Stimulated activated CD4-positive, alpha-beta T cell treated with anti-CD3 and anti-CD28 coated beads, Interleukin-12 subunit alpha, Interleukin-12 subunit beta, amount 100 ng/mL, for 4 hours (primary cell): ENCODE measurements at regions not wholly inside any gene's neighbourhood (a gene's known extent, or its start where the extent isn't known, plus 50 kb on each side); places are given as distances from the start of the nearest gene placed in this dataset.
"Not testable (repeated sequence)": the region's sequence is repeated elsewhere in the genome, so short reads cannot be mapped to it uniquely, and the experiment has no call there.

ENCODE experiments used
- DNase-seq: peaks from one replicate; pipeline ENCODE4 v3.0.0-alpha.2; 2020

DNA sequence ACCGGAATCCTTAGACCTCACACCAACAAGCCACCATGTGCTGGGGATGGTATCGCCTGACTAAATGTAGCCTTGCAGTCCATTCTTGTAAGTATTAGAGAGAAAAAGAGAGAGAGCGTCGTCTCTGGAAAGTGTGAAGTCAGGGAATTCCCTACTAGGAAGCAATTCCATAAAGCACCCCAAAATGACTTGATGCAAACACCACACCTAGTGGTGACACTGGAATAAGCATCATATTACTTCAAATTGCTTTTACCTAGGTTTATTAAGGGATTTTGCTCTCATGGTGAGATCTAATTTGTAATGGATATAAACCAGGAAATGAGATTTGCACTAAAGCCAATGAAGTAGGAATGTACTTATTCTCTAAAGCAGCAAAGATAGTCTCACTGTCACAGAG is 111.4 kb upstream of the METTL9 start:
- DNase-seq, result not testable (repeated sequence)

DNA sequence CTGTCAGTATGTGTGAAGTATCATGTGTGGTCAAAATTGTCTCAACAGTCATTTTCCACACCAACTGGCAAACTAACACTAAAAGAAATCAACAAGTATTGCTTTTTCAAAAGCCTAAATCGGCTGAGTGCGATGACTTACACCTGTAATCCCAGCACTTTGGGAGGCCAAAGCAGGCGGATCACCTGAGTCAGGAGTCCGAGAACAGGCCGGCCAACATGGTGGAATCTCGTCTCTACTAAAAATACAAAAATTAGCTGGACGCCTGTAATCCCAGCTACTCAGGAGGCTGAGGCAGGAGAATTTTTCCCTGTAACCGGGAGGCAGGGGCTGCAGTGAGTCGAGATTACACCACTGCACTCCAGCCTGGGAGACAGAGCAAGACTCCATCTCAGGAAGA is 100.3 kb upstream of the METTL9 start:
- not testable (repeated sequence) for DNase-seq

GRCh38 chr16:21501223-21501868 is 98.0 kb upstream of the METTL9 start:
- peak; percentile 56 for DNase-seq

- DNase-seq, result peak; percentile 83
Observed at GRCh38 chr16:21501869-21502667, 97.3 kb upstream of the METTL9 start.

DNA sequence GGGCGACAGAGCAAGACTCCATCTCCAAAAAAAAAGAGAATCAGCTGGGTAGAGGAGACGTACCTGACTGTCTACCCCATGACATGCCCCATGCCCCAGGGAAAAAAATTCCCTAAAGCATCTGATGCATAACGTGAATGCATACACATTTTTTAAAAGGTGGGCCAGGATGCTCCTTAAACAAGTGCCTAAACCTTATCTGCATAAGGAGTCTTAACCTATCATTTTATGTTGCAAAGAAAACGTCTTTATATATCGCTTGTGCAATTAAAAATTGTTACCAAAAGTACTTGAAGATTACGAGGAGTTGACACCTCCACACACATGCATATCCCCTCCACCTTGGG is 95.8 kb upstream of the METTL9 start:
- DNase-seq, result not testable (repeated sequence)

GRCh38 chr16:21503941-21504832 is 95.2 kb upstream of the METTL9 start:
- DNase-seq, result not testable (repeated sequence)

DNA sequence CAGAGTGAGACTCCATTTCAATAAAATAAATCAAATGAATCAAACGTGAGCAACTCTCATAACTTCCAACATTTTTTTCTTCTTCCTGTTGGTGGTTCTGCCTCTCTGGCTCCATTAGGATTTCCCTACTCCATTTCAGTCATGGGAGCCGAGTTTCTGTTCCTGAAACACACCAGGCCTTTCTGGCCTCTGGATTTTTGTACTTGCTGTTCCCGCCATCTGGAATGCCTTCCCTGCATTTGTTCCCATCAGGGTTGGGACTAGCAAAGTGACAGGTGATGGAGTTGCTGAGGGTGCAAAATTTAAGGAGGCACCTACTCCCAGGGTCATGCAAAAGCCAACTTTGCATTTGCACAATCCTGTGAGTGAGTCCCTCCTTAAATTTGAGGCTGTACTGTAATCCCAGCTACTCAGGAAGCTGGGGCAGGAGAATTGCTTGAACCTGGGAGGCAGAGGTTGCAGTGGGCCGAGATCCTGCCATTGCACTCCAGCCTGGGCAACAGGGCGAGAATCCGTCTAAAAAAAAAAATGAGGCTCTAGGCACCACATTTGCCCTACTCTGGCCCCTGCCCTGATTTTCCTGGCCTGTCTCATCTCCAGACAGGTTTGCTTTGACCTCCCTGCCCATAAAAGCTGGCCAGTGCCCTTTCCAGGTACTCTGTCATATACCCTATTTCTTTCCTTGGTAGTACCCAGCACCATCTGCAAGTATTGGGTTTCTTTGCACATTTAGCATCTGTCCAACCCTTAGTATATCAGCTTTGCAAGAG is 93.4 kb upstream of the METTL9 start:
- not testable (repeated sequence) for DNase-seq

DNA sequence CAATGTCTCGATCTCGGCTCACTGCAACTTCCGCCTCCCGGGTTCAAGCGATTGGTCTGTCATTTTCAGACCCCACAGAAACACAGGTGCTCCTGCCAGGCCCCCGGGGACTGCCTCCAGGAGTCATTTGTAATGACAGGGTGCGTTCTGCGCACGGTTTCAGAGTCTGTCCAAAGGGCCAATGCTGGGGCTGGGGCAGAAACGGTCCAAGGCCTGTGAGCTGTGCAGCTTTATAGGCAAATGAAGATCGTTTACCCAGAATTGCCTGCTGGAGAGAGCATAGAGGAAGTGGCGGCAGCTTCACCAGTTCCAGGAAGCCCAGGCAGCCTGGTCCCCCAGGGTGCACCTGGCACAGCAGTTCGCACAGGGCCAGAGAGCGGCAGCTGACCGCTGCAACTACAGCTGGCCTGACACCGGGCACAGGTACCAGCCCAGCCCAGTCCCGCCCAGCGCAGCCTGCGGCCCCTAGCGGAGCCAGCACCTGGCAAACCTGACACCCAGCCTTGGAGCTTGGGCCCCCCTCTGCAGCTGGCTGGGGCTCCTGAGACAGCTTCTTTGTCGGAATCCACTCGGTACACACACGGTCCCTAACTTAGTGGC is 92.4 kb upstream of the METTL9 start:
- DNase-seq, result not testable (repeated sequence)

- DNase-seq, result not testable (repeated sequence)
Observed at GRCh38 chr16:21507631-21508305, 91.6 kb upstream of the METTL9 start.

- not testable (repeated sequence) for DNase-seq
Observed at GRCh38 chr16:21508661-21509436, 90.5 kb upstream of the METTL9 start.

- DNase-seq, result not testable (repeated sequence)
Observed at GRCh38 chr16:21509437-21510086, 89.8 kb upstream of the METTL9 start.

DNA sequence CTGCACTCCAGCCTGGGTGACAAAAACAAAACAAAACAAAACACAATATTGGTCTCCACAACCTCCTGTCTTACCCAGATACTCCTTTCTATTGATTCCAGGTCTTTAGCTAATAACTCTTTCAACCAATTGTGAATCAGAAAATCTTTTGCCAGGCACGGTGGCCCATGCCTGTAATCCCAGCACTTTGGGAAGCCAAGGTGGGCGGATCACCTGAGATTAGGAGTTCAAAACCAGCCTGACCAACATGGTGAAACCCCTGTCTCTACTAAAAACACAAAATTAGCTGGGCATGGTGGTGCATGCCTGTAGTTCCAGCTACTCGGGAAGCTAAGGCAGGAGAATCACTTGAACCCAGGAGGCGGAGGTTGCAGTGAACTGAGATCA is 88.5 kb upstream of the METTL9 start:
- not testable (repeated sequence) for DNase-seq

- DNase-seq, result not testable (repeated sequence)
Observed at GRCh38 chr16:21511315-21512210, 87.8 kb upstream of the METTL9 start.

DNA sequence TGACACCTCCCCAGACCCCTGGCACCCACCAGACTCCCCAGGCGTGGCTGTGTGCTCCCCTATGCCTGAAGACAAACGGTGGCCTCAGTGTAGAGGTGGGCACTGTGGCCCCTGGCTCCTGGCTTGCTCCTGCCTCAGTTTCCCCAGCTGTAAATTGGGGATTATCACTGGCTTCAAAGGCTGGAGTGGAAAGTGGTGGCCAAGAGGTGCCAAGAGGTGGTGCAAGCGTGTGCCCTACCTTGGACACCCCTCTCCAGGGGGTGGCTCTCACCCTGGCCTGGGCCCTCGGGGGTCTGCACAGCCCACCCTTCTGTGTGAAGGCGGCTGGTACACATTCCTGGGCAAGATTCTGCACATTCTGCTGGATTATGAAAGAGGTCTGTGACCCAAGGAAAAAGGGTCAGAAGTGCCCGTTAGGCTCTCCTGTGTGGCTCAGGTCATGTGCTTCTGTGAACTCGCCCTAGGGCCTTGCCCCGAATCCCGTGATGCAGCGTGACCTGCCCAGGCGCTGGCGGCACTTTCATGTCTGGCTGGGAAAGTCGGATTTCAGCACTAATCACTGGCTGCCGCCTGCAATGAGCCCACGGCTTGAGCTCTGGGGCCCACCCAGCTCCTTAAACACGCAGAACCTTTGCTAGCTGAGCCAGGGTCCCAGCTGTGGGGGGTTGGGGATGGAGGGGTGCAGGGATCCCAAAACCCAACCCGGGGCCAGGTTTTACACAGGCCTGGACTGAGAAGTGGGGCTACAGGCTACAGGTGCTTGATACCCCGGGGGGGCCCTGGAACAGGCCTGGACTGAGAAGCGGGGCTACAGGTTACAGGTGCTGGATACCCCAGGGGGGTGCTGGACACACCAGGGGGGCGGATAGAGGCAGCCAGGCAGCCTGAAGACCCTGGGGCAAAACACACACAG is 86.8 kb upstream of the METTL9 start:
- not testable (repeated sequence) for DNase-seq

DNA sequence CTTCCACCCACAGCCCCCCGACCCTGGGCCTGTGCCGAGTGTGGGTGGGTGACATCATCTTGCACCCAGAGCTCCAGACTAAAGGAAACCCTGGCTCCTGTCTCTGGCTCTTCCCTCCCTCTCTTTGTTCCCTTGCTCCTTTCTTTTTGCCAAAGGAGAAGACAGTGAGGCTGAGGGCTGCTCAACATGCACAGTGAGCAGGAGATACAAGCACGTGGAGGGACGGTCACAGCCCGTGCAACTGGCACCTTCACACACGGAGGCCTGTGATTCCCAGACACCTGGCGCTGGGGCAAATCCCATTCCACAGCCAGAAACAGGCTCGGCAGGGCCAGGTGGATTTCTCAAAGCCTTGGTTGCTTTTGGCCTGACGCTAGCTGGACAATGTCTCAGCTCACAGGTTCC is 86.0 kb upstream of the METTL9 start:
- not testable (repeated sequence) for DNase-seq

- DNase-seq, result not testable (repeated sequence)
Observed at GRCh38 chr16:21513812-21514473, 85.4 kb upstream of the METTL9 start.

DNA sequence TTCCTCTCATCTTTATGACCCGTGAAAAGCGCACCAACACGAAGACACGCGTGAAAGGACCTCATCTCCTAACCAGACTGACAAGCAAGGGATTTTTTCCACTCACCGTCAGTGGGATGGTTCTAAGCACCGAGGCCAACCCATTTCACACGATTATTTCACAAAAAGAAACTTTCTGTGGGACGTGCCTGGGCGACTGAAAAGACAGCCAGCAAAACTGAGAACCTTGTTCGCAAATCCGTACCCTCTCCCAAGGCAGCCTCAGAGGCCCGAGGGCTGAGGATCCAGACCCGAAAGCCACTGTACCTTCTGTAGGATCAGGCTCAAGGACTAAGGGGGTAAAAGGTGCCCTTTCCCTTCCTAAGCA is 84.9 kb upstream of the METTL9 start:
- DNase-seq, result not testable (repeated sequence)

- DNase-seq, result not testable (repeated sequence)
Observed at GRCh38 chr16:21516705-21517040, 82.7 kb upstream of the METTL9 start.
